ENCODE measurements at regions not wholly inside any gene's neighbourhood (a gene's known extent, or its start where the extent isn't known, plus 50 kb on each side); places are given as distances from the start of the nearest gene placed in this dataset.

- TF ChIP-seq FOXA1 (IDR thresholded peaks at IDR 0.05) (no peak), BHLHE40 (IDR thresholded peaks at IDR 0.05; ENCODE audit: borderline replicate concordance) (no peak), HDGF (IDR thresholded peaks at IDR 0.05; ENCODE audit: borderline replicate concordance) (no peak), ELF4 (IDR thresholded peaks at IDR 0.05) (no peak), ZNF384 (IDR thresholded peaks at IDR 0.05) (no peak), ARNT (IDR thresholded peaks at IDR 0.05) (no peak), CTBP1 (IDR thresholded peaks at IDR 0.05; ENCODE audit: borderline replicate concordance) (no peak), SP1 (IDR thresholded peaks at IDR 0.05) (no peak)
Measured at GRCh38 chr7:46026741-46027140, 105.7 kb upstream of the IGFBP3 start.

Measured in HEK293T (cell line).